A172 (cell line): ENCODE measurements at regions not wholly inside any gene's neighbourhood (a gene's known extent, or its start where the extent isn't known, plus 50 kb on each side); places are given as distances from the start of the nearest gene placed in this dataset.
"Not testable (repeated sequence)": the region's sequence is repeated elsewhere in the genome, so short reads cannot be mapped to it uniquely, and the experiment has no call there.

ENCODE experiments used
- DNase-seq: peaks from one replicate; pipeline ENCODE4 v3.0.0-alpha.2; 2015; ENCODE audit warnings: low spot score

DNA sequence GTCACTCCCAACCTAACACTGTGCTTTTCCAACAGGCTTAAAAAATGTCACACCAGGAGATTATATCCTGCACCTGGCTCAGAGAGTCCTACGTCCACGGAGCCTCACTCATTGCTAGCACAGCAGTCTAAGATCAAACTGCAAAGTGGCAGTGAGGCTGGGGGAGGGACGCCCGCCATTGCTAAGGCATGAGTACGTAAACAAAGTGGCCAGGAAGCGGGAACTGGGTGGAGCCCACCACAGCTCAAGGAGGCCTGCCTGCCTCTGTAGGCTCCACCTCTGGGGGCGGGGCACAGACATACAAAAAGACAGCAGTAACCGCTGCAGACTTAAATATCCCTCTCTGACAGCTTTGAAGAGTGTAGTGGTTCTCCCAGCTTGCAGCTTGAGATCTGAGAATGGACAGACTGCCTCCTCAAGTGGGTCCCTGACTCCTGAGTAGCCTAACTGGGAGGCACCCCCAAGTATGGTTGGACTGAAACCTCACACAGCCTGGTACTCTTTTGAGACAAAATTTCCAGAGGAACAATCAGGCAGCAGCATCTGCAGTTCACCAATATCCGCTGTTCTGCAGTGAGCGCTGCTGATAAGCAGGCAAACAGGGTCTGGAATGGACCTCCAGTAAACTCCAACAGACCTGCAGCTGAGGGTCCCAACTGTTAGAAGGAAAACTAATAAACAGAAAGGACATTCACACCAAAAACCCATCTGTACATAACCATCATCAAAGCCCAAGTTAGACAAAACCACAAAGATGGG, 2986.4 kb upstream of the OR11H1 start:
- not testable (repeated sequence) for DNase-seq

DNA sequence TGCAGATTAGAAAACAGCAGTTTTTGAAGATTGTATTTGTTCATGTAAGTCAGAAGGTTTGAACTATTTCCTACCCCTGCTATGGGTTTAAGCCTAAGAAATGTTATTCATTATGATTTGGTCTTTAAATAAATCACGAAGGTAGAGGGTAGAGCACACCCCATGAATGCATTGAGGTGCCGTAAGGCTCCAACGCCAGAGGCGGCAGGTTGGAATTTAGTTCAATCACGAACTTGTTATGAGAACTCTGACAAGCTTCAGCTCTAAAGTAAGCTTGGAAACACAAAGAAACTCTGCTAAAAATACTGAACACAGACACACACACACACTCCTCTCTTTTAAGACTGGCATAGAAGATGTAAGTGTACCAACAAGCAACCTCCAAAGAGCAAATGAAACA, 2974.6 kb upstream of the OR11H1 start:
- not testable (repeated sequence) for DNase-seq

DNA sequence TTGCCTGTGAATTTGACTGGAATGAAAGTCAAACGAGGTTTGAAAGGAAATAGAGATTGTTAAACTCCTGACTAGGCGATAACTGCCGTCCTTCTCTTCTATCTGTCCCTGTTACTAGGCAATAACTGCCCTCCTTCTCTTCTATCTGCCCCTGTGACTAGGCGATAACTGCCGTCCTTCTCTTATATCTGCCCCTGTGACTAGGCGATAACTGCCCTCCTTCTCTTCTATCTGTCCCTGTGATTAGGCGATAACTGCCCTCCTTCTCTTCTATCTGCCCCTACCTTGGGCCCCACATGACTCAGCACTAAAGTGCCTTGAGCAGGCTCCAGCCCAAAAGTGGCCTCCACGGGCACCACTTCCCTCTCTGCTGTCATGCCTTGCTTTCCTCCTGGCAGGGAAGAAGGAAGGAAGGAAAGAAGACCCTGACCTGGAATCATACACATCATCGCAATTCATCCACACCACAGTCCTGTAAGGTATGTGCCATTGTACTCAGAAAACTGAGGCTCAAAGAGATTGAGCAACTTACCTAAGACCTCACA, 2973.3 kb upstream of the OR11H1 start:
- DNase-seq, result not testable (repeated sequence)

DNA sequence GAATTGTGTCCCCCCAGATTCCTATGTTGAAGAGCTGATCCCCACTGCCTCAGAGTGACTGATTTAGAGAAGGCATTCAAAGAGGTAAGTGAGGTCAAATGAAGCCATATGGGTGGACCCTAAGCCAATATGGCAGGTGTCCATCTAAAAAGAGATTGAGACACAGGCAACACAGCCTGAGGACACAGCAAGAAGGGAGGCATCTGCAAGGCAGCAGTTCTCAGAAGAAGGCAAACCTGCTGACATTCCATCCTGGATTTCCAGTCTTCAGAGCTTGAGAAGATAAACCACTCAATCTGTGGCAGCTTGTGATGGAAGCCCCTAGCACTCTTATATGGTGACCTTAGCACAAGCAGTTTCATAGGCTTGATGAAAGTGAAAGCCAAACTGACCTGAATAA, 2956.5 kb upstream of the OR11H1 start:
- not testable (repeated sequence) for DNase-seq

DNA sequence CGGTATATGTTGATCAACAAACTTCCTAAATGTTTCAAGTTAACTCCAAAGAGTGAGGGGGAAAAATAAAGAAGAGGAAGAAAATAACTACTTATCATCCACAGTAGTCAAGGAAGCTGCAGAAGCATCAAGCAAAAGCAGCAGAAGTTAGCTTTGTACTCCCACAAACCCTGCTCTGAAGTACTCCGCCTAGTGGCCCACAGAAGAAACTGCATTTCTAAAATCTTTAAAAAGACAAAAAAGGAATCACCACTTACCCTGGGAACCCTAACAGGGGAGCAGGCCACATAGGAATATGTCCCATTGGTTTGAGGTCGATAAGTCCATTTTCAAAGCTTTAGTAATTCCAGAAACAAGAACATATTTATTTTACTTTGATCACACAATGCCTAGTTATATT, 2948.3 kb upstream of the OR11H1 start:
- DNase-seq, result not testable (repeated sequence)

DNA sequence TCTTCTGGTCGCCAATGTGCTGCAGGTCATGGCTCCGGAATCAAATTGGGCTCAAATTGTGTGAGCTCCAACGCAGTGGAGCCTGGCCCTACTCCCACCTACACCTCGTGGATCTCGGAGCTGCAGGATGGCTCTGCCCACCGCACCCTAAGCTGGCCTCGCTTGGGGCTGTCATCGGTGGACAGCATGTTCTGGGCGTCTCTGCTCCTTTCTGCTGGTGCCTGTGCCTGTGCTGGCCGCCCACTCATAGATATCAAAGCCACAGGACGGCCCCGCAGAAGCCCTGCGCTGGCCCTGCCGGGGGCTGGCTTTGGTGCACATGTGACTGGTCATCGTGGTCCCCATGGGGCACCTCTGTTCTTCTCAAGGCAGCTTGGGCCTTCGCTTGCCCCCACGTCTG, 2943.5 kb upstream of the OR11H1 start:
- not testable (repeated sequence) for DNase-seq

- not testable (repeated sequence) for DNase-seq
Observed at GRCh38 chr22:12584874-12585273, 2943.1 kb upstream of the OR11H1 start.

DNA sequence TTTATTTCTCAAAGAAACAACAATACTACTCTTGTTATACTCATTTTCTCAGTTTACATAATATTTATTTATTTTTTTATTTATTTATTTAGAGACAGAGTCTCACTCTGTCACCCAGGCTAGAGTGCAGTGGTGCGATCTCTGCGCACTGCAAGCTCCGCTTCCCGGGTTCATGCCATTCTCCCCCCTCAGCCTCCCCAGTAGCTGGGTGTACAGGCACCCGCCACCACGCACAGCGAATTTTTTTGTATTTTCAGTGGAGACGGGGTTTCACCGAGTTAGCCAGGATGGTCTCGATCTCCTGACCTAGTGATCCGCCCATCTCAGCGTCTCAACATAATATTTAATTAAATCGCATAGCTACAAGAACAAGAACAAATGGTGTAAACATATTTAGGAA, 2932.3 kb upstream of the OR11H1 start:
- DNase-seq, result not testable (repeated sequence)

GRCh38 chr22:12597778-12598177, 2930.2 kb upstream of the OR11H1 start:
- DNase-seq, result not testable (repeated sequence)

DNA sequence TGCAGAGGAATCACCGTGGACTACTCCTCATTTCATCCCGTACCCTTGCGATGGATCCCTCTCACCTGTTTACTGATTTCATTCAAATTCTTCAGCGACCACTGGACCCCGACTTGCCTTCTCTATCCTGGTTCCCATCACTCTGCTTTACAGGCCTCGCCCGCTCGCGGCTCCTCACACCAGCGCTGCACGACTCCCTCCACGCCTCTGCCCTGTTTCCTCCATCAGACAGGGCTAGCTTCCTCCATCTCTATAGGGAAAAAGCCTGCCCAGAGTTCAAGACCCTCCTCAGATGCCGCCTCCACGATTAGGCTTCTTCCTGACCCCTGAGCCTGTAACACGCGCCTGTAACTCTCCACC, 2926.5 kb upstream of the OR11H1 start:
- not testable (repeated sequence) for DNase-seq

DNA sequence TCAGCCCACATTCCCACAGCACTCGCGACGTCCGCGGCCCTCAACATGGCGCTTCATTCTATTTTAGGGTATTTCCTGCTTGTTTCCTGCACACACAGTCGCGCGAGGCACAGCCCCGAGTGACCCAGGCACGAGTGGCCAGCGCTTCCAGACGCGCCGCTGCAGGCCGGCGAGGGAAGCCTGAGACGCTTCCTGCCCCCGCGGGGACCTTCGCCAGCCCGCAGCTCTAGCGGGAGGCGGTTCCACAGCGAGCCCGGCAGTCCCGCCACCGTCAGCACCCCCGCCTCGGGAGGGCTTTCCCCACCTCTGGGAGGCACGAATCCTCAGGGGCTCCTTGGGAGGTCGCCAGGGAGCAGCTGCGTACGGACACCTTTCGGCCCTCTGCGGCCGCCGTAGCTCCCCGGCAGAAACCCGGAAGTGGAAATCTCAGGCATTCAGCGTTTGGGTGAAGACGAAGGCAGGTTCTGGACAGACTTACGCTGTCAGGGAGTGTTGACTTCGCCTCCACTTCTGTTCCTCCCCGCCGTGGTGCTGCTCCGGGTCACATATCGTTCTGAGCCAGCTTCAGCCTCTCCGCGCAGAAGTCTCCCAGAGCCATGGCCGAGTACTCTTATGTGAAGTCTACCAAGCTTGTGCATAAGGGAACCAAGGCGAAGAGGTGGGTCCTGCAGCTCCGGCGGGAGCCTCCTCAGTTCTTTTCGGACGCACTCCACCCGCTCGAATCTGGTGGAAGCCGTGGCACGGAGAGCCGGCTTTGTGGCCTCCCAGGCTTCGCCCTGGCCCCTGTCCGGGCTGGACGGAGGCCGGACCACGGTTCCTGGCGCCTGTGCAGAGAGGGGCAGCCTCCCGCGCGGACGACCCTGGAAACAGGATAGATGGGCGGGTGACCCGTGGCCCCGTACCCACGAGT, 2925.9 kb upstream of the OR11H1 start:
- DNase-seq, result peak; percentile 25

GRCh38 chr22:12603399-12603798, 2924.6 kb upstream of the OR11H1 start:
- not testable (repeated sequence) for DNase-seq

GRCh38 chr22:12603833-12604232, 2924.2 kb upstream of the OR11H1 start:
- DNase-seq, result not testable (repeated sequence)

GRCh38 chr22:12608454-12608853, 2919.5 kb upstream of the OR11H1 start:
- DNase-seq, result not testable (repeated sequence)

DNA sequence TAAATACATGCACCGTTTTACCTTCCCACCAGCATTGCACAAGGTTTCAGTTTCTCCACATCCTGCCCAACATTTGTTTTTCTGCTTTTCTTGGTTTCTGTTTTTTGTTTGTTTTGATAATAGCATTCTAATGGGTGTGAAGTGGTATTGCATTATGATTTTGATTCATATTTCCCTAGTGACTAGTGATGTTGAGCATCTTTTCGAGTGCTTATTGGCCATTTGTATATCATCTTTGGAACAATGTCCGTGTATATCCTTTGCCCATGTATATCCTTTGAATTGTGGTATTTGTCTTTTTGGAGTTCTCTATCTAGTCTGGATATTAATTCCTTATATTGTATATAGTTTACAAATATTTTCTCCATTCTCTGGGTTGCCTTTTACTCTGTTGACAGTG, 2914.8 kb upstream of the OR11H1 start:
- no peak for DNase-seq

- not testable (repeated sequence) for DNase-seq
Observed at GRCh38 chr22:12613907-12614306, 2914.1 kb upstream of the OR11H1 start.

- not testable (repeated sequence) for DNase-seq
Observed at GRCh38 chr22:12626894-12627293, 2901.1 kb upstream of the OR11H1 start.

DNA sequence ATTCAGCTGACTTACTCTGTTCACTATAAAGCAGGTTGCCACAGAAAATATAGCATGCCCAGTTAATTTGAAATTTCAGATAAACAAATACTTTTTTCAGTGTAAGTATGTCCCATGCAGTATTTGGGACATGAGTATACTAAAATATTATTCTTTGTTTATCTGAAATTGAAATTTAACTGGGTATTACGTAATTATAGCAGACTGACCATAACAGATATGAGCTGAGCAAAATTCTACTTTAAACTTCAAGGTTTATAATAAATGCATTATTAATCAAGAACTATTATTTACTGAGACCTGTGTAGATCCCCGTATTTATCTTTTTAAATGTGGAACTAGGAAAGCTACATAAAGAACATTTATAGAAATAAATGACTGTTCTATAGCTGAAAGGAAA, 2898.2 kb upstream of the OR11H1 start:
- not testable (repeated sequence) for DNase-seq

- peak; percentile 8 for DNase-seq
Observed at GRCh38 chr22:12630965-12631364, 2897.0 kb upstream of the OR11H1 start.

DNA sequence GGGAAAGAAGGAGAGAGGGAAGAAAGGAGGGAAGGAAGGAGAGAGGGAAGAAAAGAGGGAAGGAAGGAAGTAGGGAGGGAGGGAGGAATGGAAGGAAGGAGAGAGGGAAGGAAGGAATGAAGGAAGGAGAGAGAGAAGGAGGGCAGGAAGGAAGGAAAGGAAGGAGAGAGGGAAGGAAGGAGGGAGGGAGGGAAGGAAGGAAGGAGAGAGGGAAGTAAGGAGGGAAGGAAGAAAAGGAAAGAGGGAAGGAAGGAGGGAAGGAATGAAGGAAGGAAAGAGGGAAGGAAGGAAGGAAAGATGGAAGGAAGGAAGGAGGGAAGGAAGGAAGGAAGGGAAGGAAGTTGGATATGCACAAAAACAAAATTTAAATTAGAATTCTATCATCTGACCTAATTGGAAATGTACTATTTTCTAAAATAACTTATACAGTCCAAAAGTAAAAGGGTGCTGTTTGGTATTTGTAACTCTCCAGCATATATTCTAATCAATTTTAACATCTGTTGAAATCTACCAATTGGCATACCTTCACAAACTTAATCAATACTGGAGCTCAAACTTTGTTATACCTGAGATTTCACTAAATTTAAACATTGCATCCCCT, 2890.3 kb upstream of the OR11H1 start:
- not testable (repeated sequence) for DNase-seq

DNA sequence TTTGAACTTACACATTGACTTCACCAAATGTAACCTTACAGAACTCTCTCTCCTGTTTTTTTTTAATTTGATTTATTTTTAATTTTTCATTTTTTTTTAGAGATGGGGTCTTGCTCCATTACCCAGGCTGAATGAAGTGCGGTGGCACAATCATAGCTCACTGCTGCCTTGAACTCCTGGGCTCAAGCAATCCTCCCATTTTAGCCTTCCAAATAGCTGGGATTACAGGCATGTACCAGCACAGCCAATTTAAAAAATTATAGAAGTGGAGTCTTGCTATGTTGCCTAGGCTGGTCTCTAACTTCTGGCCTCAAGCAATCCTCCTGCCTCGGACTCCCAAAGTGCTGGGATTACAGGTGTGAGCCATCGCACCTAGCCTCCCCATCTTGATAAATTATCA, 2889.7 kb upstream of the OR11H1 start:
- not testable (repeated sequence) for DNase-seq
